PC-3 (cell line): ENCODE measurements at regions not wholly inside any gene's neighbourhood (a gene's known extent, or its start where the extent isn't known, plus 50 kb on each side); places are given as distances from the start of the nearest gene placed in this dataset.

Experiments
- CTCF ChIP-seq: fragments of 300-600 bp; sonication (generic); conservative IDR thresholded peaks from 2 replicates; pipeline ENCODE4 v1.5.1; 2017; ENCODE audit warnings: antibody characterized with exemption, low read depth, mild to moderate bottlenecking, low read length
- EZH2 ChIP-seq: fragments of 300-600 bp; sonication (generic); IDR thresholded peaks from one replicate; pipeline ENCODE4 v1.6.1; 2017; ENCODE audit warnings: antibody characterized with exemption, mild to moderate bottlenecking, low read length; ENCODE audit not compliant: unreplicated experiment
- EZH2phosphoT487 ChIP-seq: fragments of 300-600 bp; sonication (generic); IDR thresholded peaks from 2 replicates; pipeline ENCODE4 v1.6.1; 2018; ENCODE audit warnings: mild to moderate bottlenecking, antibody characterized with exemption, low read length, borderline replicate concordance

GRCh38 chr22:34877506-34877905, 188.5 kb upstream of the ISX start:
- TF ChIP-seq EZH2 (no peak), CTCF (no peak), EZH2phosphoT487 (no peak)
